NCI-H2227 (cell line): ENCODE measurements at regions not wholly inside any gene's neighbourhood (a gene's known extent, or its start where the extent isn't known, plus 50 kb on each side); places are given as distances from the start of the nearest gene placed in this dataset.
"Not testable (repeated sequence)": the region's sequence is repeated elsewhere in the genome, so short reads cannot be mapped to it uniquely, and the experiment has no call there.

Experiments used
- DNase-seq: peaks from one replicate; lab custom pipeline; 2025; ENCODE audit not compliant: unreplicated experiment; lab: John Stamatoyannopoulos, UW

DNA sequence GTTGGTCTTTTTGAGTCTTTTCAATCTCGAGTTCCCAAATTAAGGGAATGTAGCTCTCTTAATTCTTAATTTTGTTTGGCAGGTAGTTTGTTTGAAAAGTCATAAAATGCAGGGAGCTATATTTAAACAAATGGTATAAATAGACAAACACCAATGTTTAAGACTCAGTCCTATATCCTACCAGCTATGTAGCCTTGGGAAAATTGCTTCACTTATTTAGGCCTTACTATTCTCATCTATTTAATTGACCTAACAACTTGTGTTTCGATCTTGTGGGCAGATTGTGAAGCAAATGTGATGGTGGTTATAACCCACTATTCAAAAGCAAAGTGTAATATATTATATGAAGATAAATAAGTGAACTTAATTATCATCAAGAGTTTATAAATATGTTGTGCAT, 167.3 kb upstream of the KCTD3 start:
- DNase-seq, result no peak

DNA sequence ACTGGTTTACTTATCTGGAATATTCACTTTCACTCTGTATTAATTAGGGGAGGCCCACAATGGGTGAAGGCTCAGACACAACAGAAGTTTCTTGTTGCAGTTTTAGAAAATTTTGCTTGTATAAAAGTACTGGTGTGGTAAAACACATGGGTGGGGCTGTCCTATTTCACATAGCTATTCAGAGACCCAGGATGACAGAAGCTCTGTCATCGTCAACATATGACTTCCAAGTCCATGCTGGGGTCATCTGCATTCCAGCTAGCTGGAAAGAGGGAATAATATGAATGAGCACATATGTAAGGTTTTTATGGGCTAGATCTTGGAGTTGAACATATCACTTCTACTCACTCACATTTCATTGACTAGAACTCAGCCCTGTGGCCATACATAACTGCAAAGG, 166.4 kb upstream of the KCTD3 start:
- DNase-seq, result no peak

DNA sequence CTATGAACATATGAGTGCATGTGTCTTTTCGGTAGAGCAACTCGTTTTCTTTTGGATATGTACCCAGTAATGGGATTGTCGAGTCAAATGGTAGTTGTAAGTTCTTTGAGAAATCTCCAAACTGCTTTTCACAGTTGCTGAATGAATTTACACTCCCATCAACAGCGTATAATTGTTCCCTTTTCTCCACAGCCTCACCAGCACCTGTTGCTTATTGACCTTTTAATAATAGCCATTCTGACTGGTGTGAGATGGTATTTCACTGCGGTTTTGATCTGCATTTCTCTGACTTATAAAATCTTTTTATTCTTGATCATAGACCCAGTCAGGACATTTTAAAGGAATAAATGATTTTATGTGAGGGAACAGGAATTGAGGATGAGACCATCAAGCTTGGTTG, 165.0 kb upstream of the KCTD3 start:
- DNase-seq, result no peak

- DNase-seq, result no peak
These were observed 161.9 kb upstream of the KCTD3 start for GRCh38 chr1:215405211-215405610.

- no peak for DNase-seq
These were observed 160.2 kb upstream of the KCTD3 start for GRCh38 chr1:215406927-215407326.

DNA sequence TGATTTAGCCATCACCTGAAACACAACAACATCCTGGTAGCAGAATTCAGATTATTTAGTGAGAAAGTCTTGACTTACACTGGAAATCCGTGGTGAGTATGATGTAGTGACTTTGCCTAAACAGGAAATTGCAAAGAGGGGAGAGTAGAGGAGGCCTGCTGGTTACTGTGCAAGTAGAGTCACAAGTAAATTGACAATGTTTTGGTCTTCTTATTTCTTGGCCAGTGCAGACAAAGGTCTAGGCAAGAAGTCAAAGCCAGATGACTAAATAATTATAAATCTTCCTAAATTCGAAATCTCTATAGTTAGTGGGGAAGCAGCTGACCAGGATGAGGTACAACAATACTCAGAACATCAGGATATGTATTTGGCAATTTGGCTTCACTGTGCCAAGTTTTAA, 159.5 kb upstream of the KCTD3 start:
- no peak for DNase-seq

GRCh38 chr1:215409546-215409945, 157.6 kb upstream of the KCTD3 start:
- DNase-seq, result not testable (repeated sequence)

DNA sequence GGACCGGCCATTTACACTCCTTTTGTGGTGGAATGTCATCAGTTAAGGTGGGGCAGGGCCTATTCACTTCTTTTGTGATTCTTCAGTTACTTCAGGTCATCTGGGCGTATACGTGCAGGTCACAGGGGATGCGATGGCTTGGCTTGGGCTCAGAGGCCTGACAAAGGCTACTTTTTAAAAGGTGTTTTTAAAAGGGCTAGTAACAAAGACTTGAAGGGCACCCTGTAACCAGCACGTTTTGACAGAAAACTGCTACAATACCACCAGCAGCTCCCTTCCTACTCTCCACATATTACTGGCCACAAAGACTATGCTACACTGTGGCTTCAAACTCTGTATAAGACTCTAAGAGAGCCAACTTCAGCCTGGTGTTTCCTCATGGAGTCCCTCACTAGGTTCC, 151.6 kb upstream of the KCTD3 start:
- DNase-seq, result not testable (repeated sequence)

GRCh38 chr1:215416497-215416896, 150.6 kb upstream of the KCTD3 start:
- DNase-seq, result no peak

DNA sequence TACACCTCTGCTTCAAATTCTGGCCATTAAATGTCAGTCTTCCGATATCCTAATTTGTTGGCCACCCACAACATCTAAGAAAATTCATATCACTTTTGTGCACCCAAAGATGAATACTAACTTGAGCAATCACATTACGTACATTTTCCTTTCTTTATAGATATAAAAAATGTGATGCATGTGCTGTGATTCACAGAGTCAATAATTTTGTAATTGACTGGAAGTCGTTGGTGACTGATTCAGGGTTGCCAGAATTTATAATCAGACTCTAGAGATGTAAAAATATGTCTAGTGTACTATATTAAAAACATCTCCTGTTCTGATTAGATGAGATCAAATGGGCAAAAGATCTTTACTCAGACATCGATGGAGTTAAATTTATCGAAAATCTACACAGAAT, 150.0 kb upstream of the KCTD3 start:
- DNase-seq, result no peak

- DNase-seq, result no peak
These were observed 148.1 kb upstream of the KCTD3 start for GRCh38 chr1:215418876-215419447.

GRCh38 chr1:215421744-215422143, 145.4 kb upstream of the KCTD3 start:
- DNase-seq, result no peak

DNA sequence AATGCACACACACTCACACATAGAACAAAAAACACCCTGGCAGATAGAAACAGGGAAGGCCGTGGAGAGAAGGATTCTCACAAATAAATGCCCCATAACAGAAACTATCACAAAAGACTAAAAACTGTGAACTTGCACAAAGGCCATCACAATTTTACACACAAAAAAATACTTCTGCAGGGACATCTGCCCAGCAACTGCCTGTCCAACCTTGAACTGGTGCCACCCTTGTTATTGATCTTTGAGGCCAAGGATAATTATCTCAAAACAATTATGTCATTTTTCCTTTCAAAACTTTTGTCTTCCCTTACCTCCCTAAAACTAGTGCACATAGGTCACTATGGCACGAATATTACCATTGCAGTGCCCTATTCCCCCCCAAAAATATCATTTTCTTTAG, 143.8 kb upstream of the KCTD3 start:
- no peak for DNase-seq

DNA sequence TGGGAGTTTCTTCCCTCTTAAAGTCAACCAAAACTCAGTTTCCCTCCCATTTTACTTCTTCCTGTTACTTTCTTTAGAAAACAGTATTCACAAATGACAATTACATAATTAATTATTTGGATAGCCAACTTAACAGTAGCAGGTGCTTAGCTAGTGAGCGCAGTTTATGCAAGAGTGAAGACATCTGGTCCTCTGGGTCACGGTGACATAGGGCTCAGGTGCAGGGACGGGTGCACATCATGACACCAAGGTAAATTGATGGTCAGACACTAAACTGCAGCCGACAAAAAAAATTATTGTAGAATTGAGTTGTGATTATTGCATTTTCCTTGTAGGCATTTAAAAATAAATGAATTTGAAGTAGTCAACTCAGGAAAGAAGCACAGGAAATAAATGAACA, 142.0 kb upstream of the KCTD3 start:
- DNase-seq, result no peak

DNA sequence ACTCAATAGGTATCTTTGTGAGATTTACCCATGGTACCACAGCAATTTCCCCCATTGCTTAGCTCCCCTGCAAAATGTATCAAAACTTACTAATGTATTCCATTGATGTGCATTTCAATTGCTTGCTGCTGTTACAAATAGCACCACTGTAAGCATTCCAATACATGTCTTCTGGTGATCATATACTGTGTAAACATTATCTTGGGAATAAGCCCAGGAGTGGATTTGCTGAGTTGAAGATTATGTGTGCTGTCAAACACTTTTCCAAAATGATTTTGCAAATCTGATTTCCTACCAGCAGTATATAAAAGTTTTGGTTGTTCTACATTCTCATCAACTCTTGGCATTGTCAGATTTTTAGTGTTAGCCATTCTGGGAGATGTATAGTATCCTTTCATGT, 141.0 kb upstream of the KCTD3 start:
- DNase-seq, result no peak

GRCh38 chr1:215432483-215433227, 134.4 kb upstream of the KCTD3 start:
- not testable (repeated sequence) for DNase-seq

GRCh38 chr1:215433237-215433636, 133.9 kb upstream of the KCTD3 start:
- DNase-seq, result no peak

DNA sequence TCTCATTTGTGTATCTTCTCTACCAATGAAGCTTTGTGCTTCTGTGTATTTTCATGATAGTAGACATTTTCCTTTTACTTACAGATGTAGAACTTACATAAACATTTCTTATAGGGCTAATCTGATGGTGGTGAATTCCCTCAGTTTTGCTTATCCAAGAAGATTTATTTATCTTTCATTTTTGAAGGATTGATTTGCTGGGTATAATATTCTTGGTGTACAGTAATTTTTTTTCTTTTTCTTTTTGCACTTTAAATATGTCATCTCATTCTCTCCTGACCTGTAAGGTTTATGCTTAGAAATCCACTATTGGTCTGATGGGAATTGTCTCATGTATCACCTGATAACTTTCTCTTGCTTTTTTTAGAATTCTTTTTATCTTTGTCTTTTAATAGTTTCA, 127.6 kb upstream of the KCTD3 start:
- no peak for DNase-seq

- DNase-seq, result no peak
These were observed 122.2 kb upstream of the KCTD3 start for GRCh38 chr1:215444715-215445414.

DNA sequence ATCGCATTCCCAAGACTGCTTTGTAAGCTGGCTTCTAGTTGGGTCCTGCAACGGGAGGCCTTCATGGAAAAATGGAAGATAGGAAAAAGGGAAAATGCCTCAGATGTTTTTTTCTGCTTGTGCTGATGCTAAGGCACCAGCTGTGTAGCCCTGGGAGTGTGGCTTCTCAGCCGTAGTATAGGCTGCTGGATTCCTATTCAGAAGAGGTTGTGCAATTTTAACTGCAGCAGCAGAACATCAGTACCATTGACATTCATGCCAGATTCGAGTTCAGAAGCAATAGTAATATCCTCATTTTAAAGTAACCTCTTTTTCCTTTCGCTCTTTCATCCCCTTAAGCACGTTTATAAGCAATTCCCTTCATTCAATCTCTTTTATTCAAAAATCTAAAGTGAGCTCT, 119.1 kb upstream of the KCTD3 start:
- DNase-seq, result not testable (repeated sequence)

GRCh38 chr1:215449147-215449546, 118.0 kb upstream of the KCTD3 start:
- DNase-seq, result not testable (repeated sequence)

DNA sequence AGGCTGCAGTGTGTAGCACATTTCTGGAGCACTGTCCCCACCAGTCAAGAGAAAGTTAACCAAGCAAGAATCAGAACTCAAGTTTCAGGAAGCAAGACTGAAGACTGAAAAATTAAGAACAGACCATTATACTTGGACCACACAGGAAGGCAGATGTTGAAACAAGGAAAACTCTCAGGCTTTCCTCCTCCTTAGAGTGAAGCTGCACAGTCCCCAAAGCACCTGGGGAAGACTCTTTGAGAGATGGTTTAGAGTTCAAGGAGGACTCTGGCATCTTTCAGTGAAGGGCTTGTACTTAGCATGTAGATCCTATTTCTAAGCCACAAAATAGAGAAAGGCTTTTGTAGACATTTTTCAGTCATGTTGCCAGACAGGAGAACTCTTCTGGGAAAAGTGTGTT, 113.7 kb upstream of the KCTD3 start:
- DNase-seq, result no peak
